ENCODE measurements at regions not wholly inside any gene's neighbourhood (a gene's known extent, or its start where the extent isn't known, plus 50 kb on each side); places are given as distances from the start of the nearest gene placed in this dataset.

GRCh38 chr21:31416465-31416864, 72.4 kb upstream of the TIAM1 start:
- no peak for TF ChIP-seq CTCF (conservative IDR thresholded peaks at IDR 0.05; ENCODE audit: low read length)
- no peak for DNase-seq (ENCODE audit: low read depth)

GRCh38 chr21:31414263-31415000, 70.4 kb upstream of the TIAM1 start:
- no peak for DNase-seq (ENCODE audit: low read depth)
- H3K4me3 ChIP-seq (ENCODE audit: low read length) = no peak overlapping the region
- no peak for TF ChIP-seq CTCF (conservative IDR thresholded peaks at IDR 0.05; ENCODE audit: low read length)

More at GRCh38 chr21:31416465-31416864, 72.4 kb upstream of the TIAM1 start:
- H3K4me3 ChIP-seq (ENCODE audit: low read length) = no peak overlapping the region

- no peak for TF ChIP-seq CTCF (conservative IDR thresholded peaks at IDR 0.05; ENCODE audit: low read length)
- no peak overlapping the region for H3K4me3 ChIP-seq (ENCODE audit: low read length)
- DNase-seq (ENCODE audit: low read depth) = no peak
Measured at GRCh38 chr21:31413698-31414097, 69.6 kb upstream of the TIAM1 start.

- TF ChIP-seq CTCF (conservative IDR thresholded peaks at IDR 0.05; ENCODE audit: low read length) = no peak
- no peak overlapping the region for H3K4me3 ChIP-seq (ENCODE audit: low read length)
- no peak for DNase-seq (ENCODE audit: low read depth)
Measured at GRCh38 chr21:31410499-31411131, 66.6 kb upstream of the TIAM1 start.

- no peak for TF ChIP-seq CTCF (conservative IDR thresholded peaks at IDR 0.05; ENCODE audit: low read length)
- no peak overlapping the region for H3K4me3 ChIP-seq (ENCODE audit: low read length)
Measured at GRCh38 chr21:31409831-31410487, 65.9 kb upstream of the TIAM1 start.

GRCh38 chr21:31408301-31409088, 64.4 kb upstream of the TIAM1 start:
- no peak for TF ChIP-seq CTCF (conservative IDR thresholded peaks at IDR 0.05; ENCODE audit: low read length)

More at GRCh38 chr21:31409831-31410487, 65.9 kb upstream of the TIAM1 start:
- no peak for DNase-seq (ENCODE audit: low read depth)

More at GRCh38 chr21:31408301-31409088, 64.4 kb upstream of the TIAM1 start:
- DNase-seq (ENCODE audit: low read depth) = no peak
- H3K4me3 ChIP-seq (ENCODE audit: low read length) = no peak overlapping the region
